GM18870 (cell line): ENCODE measurements at regions not wholly inside any gene's neighbourhood (a gene's known extent, or its start where the extent isn't known, plus 50 kb on each side); places are given as distances from the start of the nearest gene placed in this dataset.

Experiments
- ATAC-seq: cut with Tn5 transposase; IDR thresholded peaks from one replicate; pipeline ENCODE4 v1.9.1; 2021; ENCODE audit warnings: moderate library complexity; ENCODE audit not compliant: unreplicated experiment

- ATAC-seq = no peak
Observed at GRCh38 chr4:138697851-138698250, 317.7 kb upstream of the NOCT start.

GRCh38 chr4:138696771-138697170 lies 318.8 kb upstream of the NOCT start:
- no peak for ATAC-seq

DNA sequence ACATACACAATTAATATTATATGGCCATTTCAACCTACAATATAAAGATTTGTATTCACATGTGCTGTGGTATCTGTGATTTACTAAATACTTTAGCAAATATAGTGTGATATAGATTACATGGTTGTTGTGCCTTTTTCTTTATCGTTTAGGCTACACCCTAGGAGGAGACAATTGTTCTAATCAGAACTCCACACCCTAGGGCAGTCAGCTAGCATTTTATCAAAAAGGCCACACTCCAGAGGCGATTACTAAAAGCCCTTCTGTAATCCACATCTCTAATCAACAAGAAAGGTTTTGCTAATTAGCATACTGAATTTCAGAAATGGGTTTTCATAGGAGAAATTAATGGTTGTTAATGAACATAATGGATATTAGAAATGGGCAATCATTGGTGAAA lies 319.5 kb upstream of the NOCT start:
- ATAC-seq = no peak

DNA sequence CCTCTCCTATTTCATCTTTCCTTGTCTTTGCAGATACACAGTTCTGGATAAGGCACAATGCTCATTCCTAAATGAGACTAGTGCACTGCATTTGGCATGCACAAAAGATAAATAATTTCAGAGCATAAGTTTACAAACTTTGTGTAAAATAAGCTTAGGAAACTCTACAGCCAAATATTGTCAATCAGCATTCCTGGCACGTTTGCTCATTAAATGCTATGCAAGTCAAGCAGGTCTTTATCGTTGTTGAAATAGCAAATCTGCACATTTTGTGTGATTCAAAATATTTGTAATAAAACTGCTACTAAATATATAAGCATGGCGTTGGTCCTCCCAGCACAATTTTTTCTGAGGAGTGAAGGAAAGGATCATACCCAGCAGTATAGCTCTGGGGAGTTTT lies 322.1 kb upstream of the NOCT start:
- ATAC-seq = no peak

DNA sequence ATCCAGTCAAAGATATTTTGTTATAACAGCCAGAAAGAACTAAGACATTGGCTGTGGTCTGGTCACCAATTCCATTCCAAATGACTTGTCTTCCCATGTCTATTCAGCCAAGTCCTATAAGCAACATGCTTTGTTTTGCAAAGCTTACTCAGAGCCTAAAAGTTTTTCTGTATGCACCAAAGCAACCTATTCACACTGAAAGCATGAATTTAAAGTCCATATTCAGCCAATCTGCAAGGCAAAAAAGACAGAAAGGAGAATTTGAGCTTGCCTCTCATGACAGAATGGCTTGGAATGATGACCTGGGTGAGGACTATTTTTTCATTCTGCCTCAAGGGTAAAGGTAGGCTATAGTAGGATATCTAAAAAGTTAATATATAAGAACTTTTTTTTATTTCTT lies 323.2 kb upstream of the NOCT start:
- ATAC-seq = no peak

DNA sequence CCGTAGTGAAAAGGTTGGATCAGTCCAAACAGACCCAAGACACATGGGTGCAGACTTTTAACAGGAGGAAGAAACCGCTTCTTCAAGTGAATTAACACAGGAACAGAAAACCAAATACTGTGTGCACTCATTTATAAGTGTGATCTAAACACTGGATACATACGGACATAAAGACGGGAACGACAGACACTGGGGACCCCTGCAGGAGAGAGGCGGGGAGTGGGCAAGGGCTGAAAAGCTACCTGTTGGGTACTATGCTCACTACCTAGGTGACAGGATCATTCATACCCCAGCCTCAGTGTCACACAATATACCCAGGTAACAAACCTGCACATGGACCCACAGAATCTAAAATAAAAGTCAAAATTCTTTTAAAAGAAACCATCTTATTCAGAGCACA lies 326.0 kb upstream of the NOCT start:
- ATAC-seq = no peak

- ATAC-seq = no peak
Observed at GRCh38 chr4:138689187-138689586, 326.4 kb upstream of the NOCT start.

DNA sequence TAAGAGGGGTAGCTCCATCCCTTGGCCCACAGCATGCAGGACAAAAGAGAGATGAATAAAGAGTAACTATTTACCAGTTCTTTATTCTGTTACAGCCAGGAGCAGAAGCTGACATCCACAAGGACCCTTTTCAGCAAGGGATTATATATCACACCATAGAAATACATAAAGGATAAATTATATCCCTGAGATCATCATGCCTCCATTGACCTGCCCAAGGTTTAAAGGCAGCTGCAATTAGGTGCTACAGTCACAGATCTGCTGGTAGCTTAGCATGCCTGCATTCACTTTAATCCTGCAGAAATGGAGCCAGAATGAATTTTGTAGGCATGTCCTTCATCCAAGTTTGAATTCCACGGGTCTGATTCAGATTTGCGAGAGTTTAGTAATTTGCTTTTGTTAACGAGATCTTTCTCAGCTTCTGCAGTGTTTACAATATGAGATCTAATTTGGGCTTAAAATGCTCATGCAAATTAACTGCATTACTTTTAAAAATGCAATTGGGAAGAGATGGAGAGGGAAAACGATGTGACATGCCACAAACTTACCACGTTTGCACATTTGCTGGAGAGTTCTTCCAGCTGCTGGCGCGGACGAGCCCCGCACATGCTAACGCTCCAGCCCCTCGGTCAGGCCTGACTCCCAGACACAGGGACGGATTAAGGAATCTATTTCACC lies 327.0 kb upstream of the NOCT start:
- ATAC-seq = no peak

DNA sequence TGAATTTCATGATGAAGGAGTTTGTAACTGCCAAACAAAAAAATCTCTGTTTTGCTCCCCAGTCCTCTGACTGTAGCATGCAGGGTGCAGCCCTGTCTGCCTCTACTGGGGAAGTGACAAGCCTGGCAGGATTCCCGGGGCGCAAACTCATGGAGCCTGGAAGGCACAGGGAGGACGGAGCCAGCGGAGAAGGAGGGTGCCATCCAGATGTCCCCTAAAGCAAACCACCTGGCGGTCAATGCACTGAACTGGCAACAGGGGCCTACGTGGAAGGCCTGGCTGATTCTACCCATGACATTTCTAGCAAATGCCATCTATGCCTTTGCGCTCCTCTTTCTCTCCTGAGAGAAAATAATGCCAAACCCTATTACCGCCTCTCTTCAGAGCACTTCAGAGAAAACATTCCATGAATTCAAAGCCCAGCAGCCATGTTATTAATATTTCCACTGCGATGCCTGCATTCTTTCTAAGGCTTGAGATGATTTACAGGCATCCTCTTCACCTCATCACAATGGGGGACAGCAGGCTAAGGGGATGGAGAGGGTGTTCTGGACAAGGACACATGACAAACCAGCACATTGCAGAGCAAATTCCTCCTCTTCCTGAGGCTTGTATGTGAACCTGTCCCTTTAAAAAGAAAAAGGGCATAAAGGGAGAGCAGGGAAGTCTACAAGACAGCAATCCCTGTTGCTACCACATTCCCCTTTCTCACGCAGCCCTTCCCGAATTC lies 329.3 kb upstream of the NOCT start:
- ATAC-seq = no peak

DNA sequence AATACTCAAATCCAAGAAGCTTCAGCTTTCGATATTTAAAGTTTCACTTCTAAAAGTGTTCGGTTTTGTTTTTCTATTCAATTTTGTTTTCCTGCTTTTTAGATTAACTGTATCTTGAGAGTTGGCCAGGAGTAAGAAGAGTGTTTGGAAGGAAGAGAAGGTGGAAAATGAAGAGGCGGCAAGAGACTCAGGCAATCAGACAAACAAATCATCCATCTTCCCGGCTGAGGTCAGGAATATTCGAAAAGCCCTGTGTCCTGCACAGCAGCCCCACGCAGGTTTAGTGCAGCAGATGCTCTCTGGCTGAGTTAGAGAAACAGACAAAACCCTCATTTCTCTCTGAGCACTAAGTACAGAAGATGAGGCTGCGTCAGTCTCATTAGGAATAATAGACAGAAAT lies 330.3 kb upstream of the NOCT start:
- ATAC-seq = no peak

DNA sequence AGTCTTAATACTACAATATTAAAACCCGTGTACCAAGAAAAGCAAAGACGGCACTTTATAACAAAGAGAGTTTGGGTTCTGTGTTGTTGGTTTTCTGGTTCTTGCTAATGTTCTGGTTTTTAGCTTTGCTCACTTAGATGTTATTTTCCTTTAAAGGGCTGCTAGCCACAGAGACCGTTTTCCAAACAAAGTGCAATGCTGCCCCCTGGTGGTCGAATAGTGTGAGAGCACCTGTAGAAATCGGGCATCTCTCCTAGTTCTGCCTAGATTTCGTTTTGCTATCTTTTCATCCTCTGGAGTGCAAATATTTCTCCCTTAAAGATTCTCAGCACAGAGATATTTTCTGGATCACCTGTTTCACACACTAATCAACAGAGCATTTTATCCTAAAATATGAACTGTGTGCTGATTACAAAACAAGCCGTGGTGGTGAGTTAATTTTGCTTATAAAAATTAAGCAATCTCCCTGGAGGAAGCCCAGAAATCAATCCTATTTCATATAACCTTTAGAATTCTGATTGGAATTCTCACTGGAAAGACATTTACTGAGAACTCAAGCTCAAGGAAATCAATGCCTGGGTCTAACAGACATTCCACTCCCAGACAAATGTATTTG lies 334.5 kb upstream of the NOCT start:
- peak; percentile 80 for ATAC-seq

GRCh38 chr4:138680256-138680655 lies 335.3 kb upstream of the NOCT start:
- no peak for ATAC-seq

- ATAC-seq = no peak
Observed at GRCh38 chr4:138678985-138679746, 336.4 kb upstream of the NOCT start.

- no peak for ATAC-seq
Observed at GRCh38 chr4:138677748-138678147, 337.8 kb upstream of the NOCT start.

DNA sequence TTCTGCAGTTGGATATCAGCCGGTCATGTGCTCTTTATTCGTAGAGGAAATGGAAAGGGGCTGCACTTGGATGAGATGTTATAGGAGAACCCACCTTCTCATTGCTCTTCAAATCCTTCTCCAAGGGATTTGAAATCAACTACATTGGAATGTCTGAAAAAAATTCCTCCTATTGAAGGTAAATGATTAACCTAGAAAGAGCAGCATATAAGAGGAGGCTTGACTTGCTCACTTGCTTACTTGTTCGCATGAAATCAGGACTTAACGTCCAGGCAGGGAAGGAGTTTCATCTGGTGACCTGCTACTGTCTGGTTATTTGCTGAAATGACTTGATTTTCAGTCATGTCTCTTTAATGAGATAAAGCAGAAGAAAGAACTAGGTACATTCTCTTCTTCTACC lies 338.4 kb upstream of the NOCT start:
- no peak for ATAC-seq

DNA sequence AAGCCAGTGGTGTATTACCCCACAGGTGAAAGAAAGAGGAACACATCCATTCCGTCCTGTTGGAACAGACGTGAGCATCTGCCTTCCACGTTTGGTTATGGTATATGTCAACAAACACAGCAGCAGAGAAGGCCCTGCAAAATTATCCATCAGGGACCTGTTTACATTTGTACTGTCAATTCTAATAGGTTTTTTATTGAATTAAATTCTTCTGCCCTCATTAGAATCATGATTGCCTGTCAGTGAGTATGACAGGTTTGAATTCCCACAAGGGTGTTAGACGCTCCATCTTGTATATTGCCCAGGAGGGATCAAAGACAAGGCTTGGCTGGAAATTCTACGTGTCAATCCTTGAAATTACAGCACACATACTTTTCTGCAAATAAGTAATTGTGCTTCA lies 339.9 kb upstream of the NOCT start:
- no peak for ATAC-seq

DNA sequence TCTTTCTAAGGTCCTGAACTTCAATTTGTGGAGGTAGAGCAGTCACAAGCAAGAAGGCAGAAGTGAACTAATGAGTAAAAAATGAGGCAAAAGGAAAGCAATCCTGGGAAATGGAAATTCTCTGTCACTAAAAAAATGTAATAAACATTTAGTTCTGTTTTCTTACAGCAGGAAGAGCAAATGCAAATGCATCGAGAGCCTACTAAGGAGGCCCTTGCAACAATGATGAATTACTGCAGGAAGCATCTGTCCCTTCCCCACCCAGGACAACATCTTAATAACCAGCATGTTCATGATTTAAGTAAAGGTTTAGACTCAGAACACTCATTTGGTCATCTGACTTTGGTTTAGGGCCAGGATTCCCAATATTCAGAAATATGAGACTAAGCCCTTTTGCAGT lies 341.4 kb upstream of the NOCT start:
- no peak for ATAC-seq

DNA sequence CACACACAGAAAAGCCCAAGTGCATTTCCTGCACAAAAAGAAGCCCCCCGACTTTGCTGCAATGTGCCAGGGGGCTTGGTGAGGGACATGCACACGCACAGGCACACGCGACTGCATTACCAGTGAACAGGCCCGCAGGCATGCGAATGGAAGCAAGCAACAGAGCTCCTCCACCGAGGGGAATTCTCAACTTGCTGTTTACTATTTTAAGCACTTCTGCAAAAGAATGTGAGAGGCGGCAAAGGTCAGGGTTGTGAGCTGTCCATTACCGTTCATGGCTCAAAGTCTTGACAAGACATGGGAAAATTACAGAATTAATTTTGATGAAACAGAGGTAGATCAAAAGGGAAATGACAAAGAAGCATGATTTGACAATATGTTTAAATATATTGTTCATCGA lies 342.5 kb upstream of the NOCT start:
- no peak for ATAC-seq

GRCh38 chr4:138672393-138672976 lies 343.1 kb upstream of the NOCT start:
- ATAC-seq = peak; percentile 67

- ATAC-seq = no peak
Observed at GRCh38 chr4:138671606-138672084, 343.9 kb upstream of the NOCT start.

DNA sequence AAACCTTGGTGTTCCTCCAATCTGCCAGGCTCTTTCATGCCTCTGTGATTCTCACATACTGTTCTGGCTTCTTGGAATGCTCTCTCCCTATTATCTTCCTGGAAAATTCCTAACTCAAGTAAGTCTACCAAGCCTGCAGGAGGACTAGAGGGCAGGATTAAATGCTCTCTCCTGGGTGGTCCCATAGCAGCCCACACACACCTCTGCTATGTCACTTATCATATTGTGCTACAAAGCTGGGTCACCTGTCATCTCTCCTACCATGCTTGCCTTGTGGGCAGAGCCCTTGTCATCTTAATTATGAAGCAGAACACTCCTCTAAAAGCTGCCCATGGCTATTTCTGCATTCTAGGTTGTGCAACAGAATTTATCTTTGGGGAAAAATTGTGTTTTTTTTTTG lies 344.5 kb upstream of the NOCT start:
- no peak for ATAC-seq
